ENCODE measurements at regions not wholly inside any gene's neighbourhood (a gene's known extent, or its start where the extent isn't known, plus 50 kb on each side); places are given as distances from the start of the nearest gene placed in this dataset.

DNA sequence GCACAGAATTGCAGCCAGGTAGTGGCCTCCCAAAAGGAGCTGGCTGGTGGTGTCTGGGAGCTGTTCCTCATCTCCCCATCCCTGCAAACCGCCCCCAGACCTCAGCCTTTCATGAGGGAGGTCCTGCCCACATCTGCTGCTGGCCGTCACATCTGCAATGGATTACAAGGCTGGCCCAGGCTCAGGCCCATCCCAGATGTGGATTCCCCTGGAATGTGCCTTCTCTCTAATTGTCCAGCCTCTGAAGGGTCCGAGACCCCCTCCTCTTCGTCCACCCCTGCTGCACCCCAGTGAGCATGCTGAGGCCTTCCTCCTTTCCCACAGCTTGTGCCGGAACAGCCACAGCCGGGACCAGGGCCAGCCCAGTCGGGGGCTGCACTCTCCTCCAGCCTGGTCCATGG lies 115.0 kb upstream of the NALF2 start:
- TF ChIP-seq, protein P1, sequence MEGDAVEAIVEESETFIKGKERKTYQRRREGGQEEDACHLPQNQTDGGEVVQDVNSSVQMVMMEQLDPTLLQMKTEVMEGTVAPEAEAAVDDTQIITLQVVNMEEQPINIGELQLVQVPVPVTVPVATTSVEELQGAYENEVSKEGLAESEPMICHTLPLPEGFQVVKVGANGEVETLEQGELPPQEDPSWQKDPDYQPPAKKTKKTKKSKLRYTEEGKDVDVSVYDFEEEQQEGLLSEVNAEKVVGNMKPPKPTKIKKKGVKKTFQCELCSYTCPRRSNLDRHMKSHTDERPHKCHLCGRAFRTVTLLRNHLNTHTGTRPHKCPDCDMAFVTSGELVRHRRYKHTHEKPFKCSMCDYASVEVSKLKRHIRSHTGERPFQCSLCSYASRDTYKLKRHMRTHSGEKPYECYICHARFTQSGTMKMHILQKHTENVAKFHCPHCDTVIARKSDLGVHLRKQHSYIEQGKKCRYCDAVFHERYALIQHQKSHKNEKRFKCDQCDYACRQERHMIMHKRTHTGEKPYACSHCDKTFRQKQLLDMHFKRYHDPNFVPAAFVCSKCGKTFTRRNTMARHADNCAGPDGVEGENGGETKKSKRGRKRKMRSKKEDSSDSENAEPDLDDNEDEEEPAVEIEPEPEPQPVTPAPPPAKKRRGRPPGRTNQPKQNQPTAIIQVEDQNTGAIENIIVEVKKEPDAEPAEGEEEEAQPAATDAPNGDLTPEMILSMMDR (IDR thresholded peaks at IDR 0.05), result no peak
- TF ChIP-seq POLR2A (IDR thresholded peaks at IDR 0.05; ENCODE audit: low read depth) (no peak), EP300 (IDR thresholded peaks at IDR 0.05) (no peak), POLR2AphosphoS5 (IDR thresholded peaks at IDR 0.05) (no peak)

Data from esophagus muscularis mucosa (tissue), 4 donors.